Thoracic aorta (tissue), 2 donors: ENCODE measurements at regions not wholly inside any gene's neighbourhood (a gene's known extent, or its start where the extent isn't known, plus 50 kb on each side); places are given as distances from the start of the nearest gene placed in this dataset.

ENCODE experiments used
- ATAC-seq: fragments of 150-250 bp; one replicate; pipeline ENCODE4 v1.8.0; 2017; ENCODE audit warnings: low read depth; ENCODE audit not compliant: insufficient number of reproducible peaks, low FRiP score
- DNase-seq: peaks from one replicate; pipeline ENCODE4 v3.0.0-alpha.2; 2020; ENCODE audit warnings: low spot score
- H3K27ac ChIP-seq, 2 donors: fragments of 200-600 bp; sonication (generic); 1 replicate in 1 of 2; 2 replicates in 1 of 2; pipeline ENCODE4 v1.5.1; 2016; ENCODE audit warnings: mild to moderate bottlenecking in 2 of 2, moderate library complexity in 2 of 2
- H3K27me3 ChIP-seq: fragments of 200-600 bp; sonication (generic); replicated peaks from 2 replicates; pipeline ENCODE4 v1.6.0; 2016; ENCODE audit warnings: mild to moderate bottlenecking; ENCODE audit not compliant: insufficient read depth
- H3K36me3 ChIP-seq: fragments of 200-600 bp; sonication (generic); one replicate; pipeline ENCODE4 v1.5.1; 2016
- H3K4me1 ChIP-seq, 2 donors: fragments of 200-600 bp; sonication (generic); 1 replicate in 1 of 2; 2 replicates in 1 of 2; pipeline versions ENCODE4 v1.5.1 to v1.6.0; 2016; ENCODE audit warnings: low read depth in 2 of 2, mild to moderate bottlenecking in 1 of 2; ENCODE audit not compliant: control insufficient read depth in 1 of 2
- H3K4me3 ChIP-seq: fragments of 200-600 bp; sonication (generic); 2 replicates; pipeline ENCODE4 v1.5.1; 2016; ENCODE audit warnings: mild to moderate bottlenecking
- H3K9me3 ChIP-seq: fragments of 200-600 bp; sonication (generic); 2 replicates; pipeline ENCODE4 v1.5.1; 2016
- TF ChIP-seq, protein P1 (sequence below): fragments of 200-600 bp; sonication (generic); IDR thresholded peaks from one replicate; pipeline ENCODE4 v1.5.1; 2019; ENCODE audit warnings: antibody characterized with exemption

- H3K27me3 ChIP-seq, result no peaks in the 10 kb centered on the region
- DNase-seq (no peak), ATAC-seq (no peak)
- H3K36me3 ChIP-seq, result no peaks in the 10 kb centered on the region
- no peak overlapping the region for H3K4me3 ChIP-seq
- H3K4me1 ChIP-seq, result no peaks in the 10 kb centered on the region
- H3K9me3 ChIP-seq, result peaks cover 7% of the 10 kb centered on the region
- no peak overlapping the region for H3K27ac ChIP-seq
- TF ChIP-seq, protein P1, sequence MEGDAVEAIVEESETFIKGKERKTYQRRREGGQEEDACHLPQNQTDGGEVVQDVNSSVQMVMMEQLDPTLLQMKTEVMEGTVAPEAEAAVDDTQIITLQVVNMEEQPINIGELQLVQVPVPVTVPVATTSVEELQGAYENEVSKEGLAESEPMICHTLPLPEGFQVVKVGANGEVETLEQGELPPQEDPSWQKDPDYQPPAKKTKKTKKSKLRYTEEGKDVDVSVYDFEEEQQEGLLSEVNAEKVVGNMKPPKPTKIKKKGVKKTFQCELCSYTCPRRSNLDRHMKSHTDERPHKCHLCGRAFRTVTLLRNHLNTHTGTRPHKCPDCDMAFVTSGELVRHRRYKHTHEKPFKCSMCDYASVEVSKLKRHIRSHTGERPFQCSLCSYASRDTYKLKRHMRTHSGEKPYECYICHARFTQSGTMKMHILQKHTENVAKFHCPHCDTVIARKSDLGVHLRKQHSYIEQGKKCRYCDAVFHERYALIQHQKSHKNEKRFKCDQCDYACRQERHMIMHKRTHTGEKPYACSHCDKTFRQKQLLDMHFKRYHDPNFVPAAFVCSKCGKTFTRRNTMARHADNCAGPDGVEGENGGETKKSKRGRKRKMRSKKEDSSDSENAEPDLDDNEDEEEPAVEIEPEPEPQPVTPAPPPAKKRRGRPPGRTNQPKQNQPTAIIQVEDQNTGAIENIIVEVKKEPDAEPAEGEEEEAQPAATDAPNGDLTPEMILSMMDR, result no peak
Measured at GRCh38 chr2:11976073-11976472, 229.6 kb downstream of the LPIN1 start.

GRCh38 chr2:11977766-11978524 is 231.5 kb downstream of the LPIN1 start:
- Histone ChIP-seq H3K9me3 (peaks cover 7% of the 10 kb centered on the region), H3K36me3 (no peaks in the 10 kb centered on the region), H3K4me1 (no peaks in the 10 kb centered on the region), H3K27ac (no peak overlapping the region), H3K4me3 (no peak overlapping the region), H3K27me3 (no peaks in the 10 kb centered on the region)
- TF ChIP-seq, protein P1, result no peak
- ATAC-seq (no peak), DNase-seq (no peak)

- TF ChIP-seq, protein P1, result no peak
- Histone ChIP-seq H3K4me1 (no peaks in the 10 kb centered on the region), H3K9me3 (no peaks in the 10 kb centered on the region), H3K36me3 (no peaks in the 10 kb centered on the region), H3K4me3 (peak overlapping the region; percentile 29), H3K27ac (no peak overlapping the region), H3K27me3 (no peaks in the 10 kb centered on the region)
- DNase-seq (no peak), ATAC-seq (no peak)
Measured at GRCh38 chr2:11980809-11981208, 234.4 kb downstream of the LPIN1 start.

GRCh38 chr2:11983401-11983800 is 237.0 kb downstream of the LPIN1 start:
- no peaks in the 10 kb centered on the region for H3K36me3 ChIP-seq
- ATAC-seq (no peak), DNase-seq (no peak)
- H3K4me3 ChIP-seq, result no peak overlapping the region
- H3K9me3 ChIP-seq, result no peaks in the 10 kb centered on the region
- no peaks in the 10 kb centered on the region for H3K27me3 ChIP-seq
- TF ChIP-seq, protein P1, result no peak
- H3K27ac ChIP-seq, result no peak overlapping the region
- H3K4me1 ChIP-seq, result no peaks in the 10 kb centered on the region

DNA sequence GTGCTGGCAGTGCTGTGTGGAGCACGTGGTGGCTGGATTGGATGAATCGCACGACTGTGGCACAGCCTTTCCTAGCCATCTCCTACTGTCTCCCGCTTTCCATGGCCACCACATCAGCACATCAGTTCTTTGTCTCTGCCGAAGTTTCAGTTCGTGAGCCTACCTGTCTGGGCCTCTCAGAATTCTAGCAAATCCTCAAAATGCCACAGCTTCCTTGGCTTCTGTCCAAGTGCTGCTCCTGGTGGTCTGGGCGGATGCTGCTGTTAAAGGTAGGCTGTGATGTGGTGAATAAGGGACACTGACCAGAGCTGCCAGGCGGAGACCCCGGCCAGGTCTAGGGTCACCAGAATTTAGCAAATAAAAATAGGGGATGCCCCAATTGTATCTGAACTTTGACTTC is 237.4 kb downstream of the LPIN1 start:
- no peaks in the 10 kb centered on the region for H3K36me3 ChIP-seq
- TF ChIP-seq, protein P1, result no peak
- H3K9me3 ChIP-seq, result no peaks in the 10 kb centered on the region
- no peak overlapping the region for H3K27ac ChIP-seq
- DNase-seq, result no peak
- H3K4me1 ChIP-seq, result no peaks in the 10 kb centered on the region
- H3K4me3 ChIP-seq, result no peak overlapping the region
- no peak for ATAC-seq
- no peaks in the 10 kb centered on the region for H3K27me3 ChIP-seq
